ENCODE measurements at regions not wholly inside any gene's neighbourhood (a gene's known extent, or its start where the extent isn't known, plus 50 kb on each side); places are given as distances from the start of the nearest gene placed in this dataset.

DNA sequence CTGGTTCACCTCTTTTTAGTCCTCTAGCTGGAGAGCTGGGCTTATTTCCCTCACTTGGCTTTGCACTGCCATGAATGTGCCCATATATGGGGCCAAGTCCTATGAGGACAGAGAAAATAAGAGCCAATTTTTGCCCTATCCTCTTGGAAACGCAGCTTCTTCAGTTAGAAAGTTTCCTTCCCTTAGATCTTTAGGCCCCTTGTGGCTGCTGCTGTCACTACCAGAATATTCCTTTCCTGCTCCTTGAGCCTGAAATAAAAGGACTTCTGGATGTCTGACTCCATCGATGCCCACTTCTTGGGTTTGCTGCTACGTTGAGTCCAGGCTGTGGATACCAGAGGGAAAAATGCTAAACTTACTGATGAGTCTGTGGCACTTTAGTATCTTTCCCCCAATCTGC is 487.1 kb downstream of the GRIN2A start:
- TF ChIP-seq TAF1 (IDR thresholded peaks at IDR 0.05; ENCODE audit: low read depth, low read length), result no peak
- no peak for TF ChIP-seq POLR2AphosphoS5 (IDR thresholded peaks at IDR 0.05; ENCODE audit: low read depth, low read length)
- no peak for TF ChIP-seq POLR2A (IDR thresholded peaks at IDR 0.05; ENCODE audit: low read depth, low read length)

All from GM12891 (cell line).